ENCODE measurements at regions not wholly inside any gene's neighbourhood (a gene's known extent, or its start where the extent isn't known, plus 50 kb on each side); places are given as distances from the start of the nearest gene placed in this dataset.

DNA sequence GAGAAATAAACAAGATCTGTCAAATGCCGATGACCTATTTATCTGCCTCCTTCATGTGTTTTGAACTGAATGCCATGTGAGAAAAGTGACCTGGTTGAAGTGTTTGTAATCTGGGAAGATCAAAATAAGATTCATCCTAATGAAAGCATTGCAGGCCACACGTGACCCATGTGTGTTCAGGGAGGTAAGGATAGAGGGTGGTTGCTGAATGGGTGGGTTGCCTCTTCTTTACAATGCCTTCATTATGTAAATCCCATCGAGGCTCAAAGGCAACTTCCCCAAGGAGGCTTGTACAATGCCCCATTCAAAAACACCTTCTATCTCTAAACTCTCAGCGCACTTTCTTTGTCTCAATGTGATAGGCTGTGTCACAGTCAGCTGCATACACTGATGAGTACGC lies 273.1 kb downstream of the LRATD1 start:
- Histone ChIP-seq H3K9me3 (no peaks in the 10 kb centered on the region), H3K27ac (no peak overlapping the region), H3K4me3 (no peak overlapping the region), H3K36me3 (no peaks in the 10 kb centered on the region), H3K4me1 (no peaks in the 10 kb centered on the region), H3K27me3 (no peaks in the 10 kb centered on the region)
- in situ Hi-C loops (cut with MboI; ENCODE audit: low sequenced_read_pairs in 4 of 4), result no loop called here
- DNase-seq (no peak), ATAC-seq (no peak)
- intact Hi-C loops (cut with DNase I; ENCODE audit: low total_unique reads), result no loop called here
- TF ChIP-seq POLR2A (IDR thresholded peaks at IDR 0.05), result no peak
- TF ChIP-seq, protein P1, sequence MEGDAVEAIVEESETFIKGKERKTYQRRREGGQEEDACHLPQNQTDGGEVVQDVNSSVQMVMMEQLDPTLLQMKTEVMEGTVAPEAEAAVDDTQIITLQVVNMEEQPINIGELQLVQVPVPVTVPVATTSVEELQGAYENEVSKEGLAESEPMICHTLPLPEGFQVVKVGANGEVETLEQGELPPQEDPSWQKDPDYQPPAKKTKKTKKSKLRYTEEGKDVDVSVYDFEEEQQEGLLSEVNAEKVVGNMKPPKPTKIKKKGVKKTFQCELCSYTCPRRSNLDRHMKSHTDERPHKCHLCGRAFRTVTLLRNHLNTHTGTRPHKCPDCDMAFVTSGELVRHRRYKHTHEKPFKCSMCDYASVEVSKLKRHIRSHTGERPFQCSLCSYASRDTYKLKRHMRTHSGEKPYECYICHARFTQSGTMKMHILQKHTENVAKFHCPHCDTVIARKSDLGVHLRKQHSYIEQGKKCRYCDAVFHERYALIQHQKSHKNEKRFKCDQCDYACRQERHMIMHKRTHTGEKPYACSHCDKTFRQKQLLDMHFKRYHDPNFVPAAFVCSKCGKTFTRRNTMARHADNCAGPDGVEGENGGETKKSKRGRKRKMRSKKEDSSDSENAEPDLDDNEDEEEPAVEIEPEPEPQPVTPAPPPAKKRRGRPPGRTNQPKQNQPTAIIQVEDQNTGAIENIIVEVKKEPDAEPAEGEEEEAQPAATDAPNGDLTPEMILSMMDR (IDR thresholded peaks at IDR 0.05 in 4 of 5, conservative IDR thresholded peaks at IDR 0.05 in 1 of 5), result no peak

DNA sequence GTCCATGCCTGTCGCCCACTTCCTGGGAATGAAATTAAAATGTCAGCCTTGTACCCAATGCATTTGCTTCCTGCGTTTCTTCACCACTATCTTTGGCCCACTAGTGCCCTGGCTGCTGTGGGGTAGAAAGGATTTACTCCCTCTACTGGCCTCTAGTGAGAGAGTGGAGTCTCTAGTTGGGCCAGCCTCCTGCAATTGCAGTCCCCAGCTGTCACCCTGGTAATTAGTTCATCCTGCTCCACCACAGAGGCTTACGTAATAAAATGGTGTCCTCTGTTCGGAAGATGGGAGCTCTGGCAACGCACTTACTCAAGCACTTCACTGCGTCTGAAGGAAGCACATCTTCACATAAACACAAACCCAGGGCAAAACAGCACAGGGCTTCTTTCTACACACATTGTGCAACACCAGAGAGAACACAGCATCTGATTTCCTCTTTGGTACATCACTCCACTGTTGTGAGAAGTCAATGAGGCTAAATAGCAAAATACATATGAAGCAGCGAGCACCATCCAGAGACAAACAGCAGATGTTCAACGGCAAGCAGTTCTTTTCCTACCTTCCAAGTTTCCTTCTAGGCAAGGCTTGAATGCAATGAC lies 274.6 kb downstream of the LRATD1 start:
- DNase-seq (no peak), ATAC-seq (no peak)
- intact Hi-C loops (cut with DNase I; ENCODE audit: low total_unique reads) (no loop called here), in situ Hi-C loops (cut with MboI; ENCODE audit: low sequenced_read_pairs in 4 of 4) (no loop called here)
- Histone ChIP-seq H3K4me3 (no peak overlapping the region), H3K9me3 (no peaks in the 10 kb centered on the region), H3K4me1 (no peaks in the 10 kb centered on the region), H3K27ac (no peak overlapping the region), H3K36me3 (no peaks in the 10 kb centered on the region), H3K27me3 (no peaks in the 10 kb centered on the region)
- TF ChIP-seq POLR2A (IDR thresholded peaks at IDR 0.05), result no peak
- TF ChIP-seq, protein P1 (IDR thresholded peaks at IDR 0.05 in 4 of 5, conservative IDR thresholded peaks at IDR 0.05 in 1 of 5), result no peak

DNA sequence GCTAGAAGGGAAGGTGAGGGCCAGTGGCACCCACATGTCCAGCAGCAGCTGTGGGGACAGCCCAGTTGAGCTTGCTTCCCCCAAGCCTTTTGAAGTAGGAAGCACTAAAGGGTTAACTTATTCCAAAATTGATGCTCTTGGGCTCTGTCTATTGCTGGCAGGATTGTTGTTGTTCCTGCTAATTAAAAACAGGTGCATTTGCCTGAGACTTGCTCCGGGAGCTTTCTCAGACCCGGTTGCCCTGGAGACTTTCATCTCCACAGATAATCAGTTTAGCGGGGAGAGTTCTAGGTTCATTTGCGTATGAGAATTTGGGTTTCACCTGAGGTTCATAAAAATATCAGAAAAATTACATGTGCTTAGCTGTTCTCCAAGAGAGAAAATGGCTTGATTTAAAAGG lies 277.3 kb downstream of the LRATD1 start:
- in situ Hi-C loops (cut with MboI; ENCODE audit: low sequenced_read_pairs in 4 of 4), result no loop called here
- ATAC-seq (no peak), DNase-seq (no peak)
- Histone ChIP-seq H3K27me3 (no peaks in the 10 kb centered on the region), H3K4me1 (no peaks in the 10 kb centered on the region), H3K4me3 (no peak overlapping the region), H3K36me3 (no peaks in the 10 kb centered on the region), H3K9me3 (no peaks in the 10 kb centered on the region), H3K27ac (no peak overlapping the region)
- intact Hi-C loops (cut with DNase I; ENCODE audit: low total_unique reads), result no loop called here
- TF ChIP-seq, protein P1 (IDR thresholded peaks at IDR 0.05 in 4 of 5, conservative IDR thresholded peaks at IDR 0.05 in 1 of 5), result no peak
- no peak for TF ChIP-seq POLR2A (IDR thresholded peaks at IDR 0.05)

DNA sequence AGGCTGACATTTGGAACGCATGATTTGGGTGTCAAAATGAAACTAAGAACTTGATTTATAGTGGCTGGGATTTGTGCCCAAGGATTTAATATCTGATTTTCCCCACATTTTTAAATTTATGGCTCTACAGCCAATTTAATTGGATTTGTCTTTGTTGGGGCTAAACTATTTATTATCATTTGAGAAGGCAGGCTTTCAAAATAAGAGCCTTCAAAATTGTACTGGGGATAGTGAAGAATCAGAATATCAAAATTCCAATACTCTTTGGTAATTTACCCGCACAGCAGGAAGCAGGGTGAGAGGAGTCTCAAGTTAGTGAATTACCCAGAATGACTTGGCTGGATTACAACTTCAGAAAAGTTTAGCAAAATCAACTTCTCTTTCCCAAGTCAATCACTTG lies 278.1 kb downstream of the LRATD1 start:
- DNase-seq (no peak), ATAC-seq (no peak)
- no peaks in the 10 kb centered on the region for H3K4me1 ChIP-seq
- in situ Hi-C loops (cut with MboI; ENCODE audit: low sequenced_read_pairs in 4 of 4) (no loop called here), intact Hi-C loops (cut with DNase I; ENCODE audit: low total_unique reads) (no loop called here)
- no peaks in the 10 kb centered on the region for H3K9me3 ChIP-seq
- no peak overlapping the region for H3K27ac ChIP-seq
- no peak overlapping the region for H3K4me3 ChIP-seq
- no peaks in the 10 kb centered on the region for H3K36me3 ChIP-seq
- TF ChIP-seq, protein P1 (IDR thresholded peaks at IDR 0.05 in 4 of 5, conservative IDR thresholded peaks at IDR 0.05 in 1 of 5), result no peak
- TF ChIP-seq POLR2A (IDR thresholded peaks at IDR 0.05), result no peak
- H3K27me3 ChIP-seq, result no peaks in the 10 kb centered on the region

DNA sequence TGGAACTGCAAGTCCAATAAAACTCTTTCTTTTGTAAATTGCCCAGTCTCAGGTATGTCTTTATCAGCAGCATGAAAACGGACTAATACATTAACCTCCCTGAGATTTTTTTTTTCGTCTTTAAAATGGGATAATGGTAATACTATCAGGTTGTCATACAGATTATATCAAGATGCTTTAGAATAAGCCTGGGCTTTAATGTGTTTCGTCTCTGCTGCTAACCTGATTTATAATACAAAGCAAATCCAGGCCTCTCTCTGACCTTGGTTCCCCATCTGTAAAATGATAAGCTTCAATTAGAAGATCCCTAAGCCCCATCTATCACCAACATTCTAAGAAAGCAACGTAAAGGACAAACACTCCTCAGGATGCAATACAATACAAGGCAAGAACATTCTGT lies 283.5 kb downstream of the LRATD1 start:
- H3K36me3 ChIP-seq, result no peaks in the 10 kb centered on the region
- no peak for ATAC-seq
- intact Hi-C loops (cut with DNase I; ENCODE audit: low total_unique reads), result no loop called here
- no peaks in the 10 kb centered on the region for H3K4me1 ChIP-seq
- no peak for TF ChIP-seq POLR2A (IDR thresholded peaks at IDR 0.05)
- TF ChIP-seq, protein P1 (IDR thresholded peaks at IDR 0.05 in 4 of 5, conservative IDR thresholded peaks at IDR 0.05 in 1 of 5), result no peak
- no peaks in the 10 kb centered on the region for H3K27me3 ChIP-seq
- no peak for DNase-seq
- no peak overlapping the region for H3K27ac ChIP-seq
- H3K9me3 ChIP-seq, result no peaks in the 10 kb centered on the region
- H3K4me3 ChIP-seq, result no peak overlapping the region
- in situ Hi-C loops (cut with MboI; ENCODE audit: low sequenced_read_pairs in 4 of 4), result no loop called here

Measured in gastrocnemius medialis (tissue), 4 donors.